ENCODE measurements at regions not wholly inside any gene's neighbourhood (a gene's known extent, or its start where the extent isn't known, plus 50 kb on each side); places are given as distances from the start of the nearest gene placed in this dataset.

DNA sequence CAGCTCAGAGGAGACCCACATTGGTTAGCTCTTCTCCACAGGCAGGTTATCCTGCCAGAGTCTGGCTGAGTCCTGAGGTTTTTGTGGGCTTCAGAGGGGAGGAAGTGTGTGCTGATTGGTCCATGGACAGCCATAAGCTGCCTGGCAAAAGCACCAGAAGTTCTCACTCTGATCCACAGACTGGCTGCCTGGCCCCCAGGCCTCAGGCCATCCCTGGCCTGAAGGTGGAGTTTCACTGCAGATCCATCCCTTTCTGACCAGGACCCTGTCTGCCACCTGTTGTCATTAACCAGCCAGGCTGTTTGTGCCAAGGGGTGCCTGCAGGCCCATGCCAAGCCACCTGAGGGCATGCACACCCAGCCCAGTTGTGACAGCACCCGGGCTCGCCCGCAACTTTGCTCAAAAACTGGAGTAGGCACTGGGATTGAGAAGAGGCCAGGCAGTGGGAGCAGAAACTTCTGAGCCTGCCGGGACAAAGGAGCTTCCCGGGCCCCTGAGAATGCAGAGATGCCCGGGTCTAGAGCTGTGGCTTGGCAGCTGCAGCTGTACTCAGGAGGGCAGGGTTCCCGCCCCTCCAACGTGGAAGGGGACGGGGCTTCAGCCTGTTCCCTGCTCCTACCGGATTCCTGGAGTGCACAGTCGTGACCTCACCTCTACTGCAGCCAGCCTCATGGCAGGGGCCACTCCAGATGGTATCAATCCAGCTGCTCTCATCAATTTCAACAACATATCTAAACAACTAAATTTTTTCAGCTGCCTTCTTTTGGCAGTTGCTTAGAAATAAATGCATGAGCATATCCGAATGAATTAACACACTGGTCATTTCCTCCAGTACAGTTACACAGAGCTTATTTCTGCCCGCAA lies 1277.3 kb downstream of the SLC16A7 start:
- DNase-seq (ENCODE audit: low spot score), result no peak
- no peaks in the 10 kb centered on the region for H3K4me1 ChIP-seq (ENCODE audit: control insufficient read depth in 4 of 4, insufficient read depth in 4 of 4, low read length in 3 of 4)

DNA sequence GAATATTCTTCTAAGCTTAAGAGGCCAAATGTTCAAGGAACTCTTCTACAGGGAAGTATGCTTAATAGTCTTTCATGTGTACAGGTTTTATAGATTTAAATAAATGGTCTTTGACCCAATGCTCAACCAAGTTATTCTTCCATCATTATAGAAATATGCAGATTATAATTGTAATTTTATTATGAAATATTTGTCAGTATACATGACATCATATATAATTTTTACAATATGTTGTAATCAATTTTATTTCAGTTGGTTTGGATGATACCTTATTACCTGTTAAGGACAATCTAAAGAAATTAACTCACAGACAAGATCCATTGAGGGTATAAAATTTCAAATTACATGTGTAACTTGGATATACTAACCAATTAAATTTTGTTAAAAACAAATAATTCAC lies 1278.3 kb downstream of the SLC16A7 start:
- no peak for DNase-seq (ENCODE audit: low spot score)
- Histone ChIP-seq H3K4me1 (ENCODE audit: control insufficient read depth in 4 of 4, insufficient read depth in 4 of 4, low read length in 3 of 4) (no peaks in the 10 kb centered on the region), H3K36me3 (ENCODE audit: control insufficient read depth in 4 of 4, insufficient read depth in 3 of 4, low read depth in 1 of 4, low read length in 3 of 4) (no peaks in the 10 kb centered on the region), H3K4me3 (ENCODE audit: low read depth in 1 of 3, low read length in 3 of 3) (no peak overlapping the region), H3K9ac (ENCODE audit: low read depth in 1 of 2, low read length in 2 of 2) (no peak overlapping the region), H3K9me3 (ENCODE audit: control insufficient read depth in 4 of 4, low read length in 3 of 4) (no peaks in the 10 kb centered on the region), H3K27ac (ENCODE audit: low read depth in 1 of 2, low read length in 2 of 2) (no peak overlapping the region), H3K27me3 (ENCODE audit: control insufficient read depth in 4 of 4, insufficient read depth in 4 of 4, low read length in 3 of 4) (no peaks in the 10 kb centered on the region)
- no peak for TF ChIP-seq HNF4G (IDR thresholded peaks at IDR 0.05)

More for the DNA sequence above, 1277.3 kb downstream of the SLC16A7 start:
- H3K9me3 ChIP-seq (ENCODE audit: control insufficient read depth in 4 of 4, low read length in 3 of 4), result no peaks in the 10 kb centered on the region
- no peaks in the 10 kb centered on the region for H3K27me3 ChIP-seq (ENCODE audit: control insufficient read depth in 4 of 4, insufficient read depth in 4 of 4, low read length in 3 of 4)
- TF ChIP-seq, protein P1, sequence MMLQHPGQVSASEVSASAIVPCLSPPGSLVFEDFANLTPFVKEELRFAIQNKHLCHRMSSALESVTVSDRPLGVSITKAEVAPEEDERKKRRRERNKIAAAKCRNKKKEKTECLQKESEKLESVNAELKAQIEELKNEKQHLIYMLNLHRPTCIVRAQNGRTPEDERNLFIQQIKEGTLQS (IDR thresholded peaks at IDR 0.05), result no peak
- no peak for TF ChIP-seq FOXA2 (IDR thresholded peaks at IDR 0.05)
- H3K9ac ChIP-seq (ENCODE audit: low read depth in 1 of 2, low read length in 2 of 2), result no peak overlapping the region
- no peak overlapping the region for H3K27ac ChIP-seq (ENCODE audit: low read depth in 1 of 2, low read length in 2 of 2)
- no peak overlapping the region for H3K4me3 ChIP-seq (ENCODE audit: low read depth in 1 of 3, low read length in 3 of 3)
- WGBS, result 87% methylated on average over 13 of the region's 13 CpGs
- no peaks in the 10 kb centered on the region for H3K36me3 ChIP-seq (ENCODE audit: control insufficient read depth in 4 of 4, insufficient read depth in 3 of 4, low read depth in 1 of 4, low read length in 3 of 4)

DNA sequence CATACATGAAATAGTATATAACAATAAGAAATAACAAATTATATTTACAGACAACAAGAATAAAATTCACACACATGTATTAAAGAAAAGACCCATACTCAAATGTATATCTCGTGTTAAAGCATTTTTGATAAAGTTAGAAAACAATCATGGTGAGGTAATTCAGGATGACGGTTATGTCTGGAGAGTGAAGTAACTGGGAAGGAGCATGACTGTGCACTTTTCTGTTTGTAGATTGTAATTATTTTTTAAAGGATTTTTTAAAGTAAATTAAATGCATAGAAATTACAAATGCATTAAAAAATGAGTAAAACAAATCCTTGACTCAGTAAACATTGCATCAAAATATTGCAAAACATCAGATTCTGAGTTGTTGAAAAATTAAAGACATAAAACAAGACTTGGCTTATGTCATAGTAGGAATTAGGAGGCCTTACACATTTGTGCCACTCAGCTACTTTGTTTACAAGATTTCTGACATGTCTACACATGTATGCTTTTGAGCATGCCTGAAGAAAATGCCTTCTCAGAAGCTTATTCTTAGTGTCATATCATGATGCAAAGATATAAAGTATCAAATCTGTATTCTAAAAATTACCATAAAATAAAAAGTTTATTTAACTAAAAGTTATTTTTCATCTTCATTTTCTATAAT lies 1325.1 kb downstream of the SLC16A7 start:
- Histone ChIP-seq H3K9ac (ENCODE audit: low read depth in 1 of 2, low read length in 2 of 2) (no peak overlapping the region), H3K27ac (ENCODE audit: low read depth in 1 of 2, low read length in 2 of 2) (no peak overlapping the region), H3K27me3 (ENCODE audit: control insufficient read depth in 4 of 4, insufficient read depth in 4 of 4, low read length in 3 of 4) (no peaks in the 10 kb centered on the region), H3K4me3 (ENCODE audit: low read depth in 1 of 3, low read length in 3 of 3) (no peak overlapping the region), H3K4me1 (ENCODE audit: control insufficient read depth in 4 of 4, insufficient read depth in 4 of 4, low read length in 3 of 4) (no peaks in the 10 kb centered on the region), H3K36me3 (ENCODE audit: control insufficient read depth in 4 of 4, insufficient read depth in 3 of 4, low read depth in 1 of 4, low read length in 3 of 4) (no peaks in the 10 kb centered on the region), H3K9me3 (ENCODE audit: control insufficient read depth in 4 of 4, low read length in 3 of 4) (no peaks in the 10 kb centered on the region)
- no peak for DNase-seq (ENCODE audit: low spot score)
- 78% methylated on average over 2 of the region's 2 CpGs for WGBS
- TF ChIP-seq YY1 (IDR thresholded peaks at IDR 0.05) (no peak), SP1 (IDR thresholded peaks at IDR 0.05) (no peak), HNF4A (conservative IDR thresholded peaks at IDR 0.05) (no peak), TAF1 (conservative IDR thresholded peaks at IDR 0.05) (no peak), HNF4G (IDR thresholded peaks at IDR 0.05) (no peak), GABPA (IDR thresholded peaks at IDR 0.05 in 1 of 2, conservative IDR thresholded peaks at IDR 0.05 in 1 of 2) (no peak), RXRA (IDR thresholded peaks at IDR 0.05) (no peak)
- TF ChIP-seq, protein P2, sequence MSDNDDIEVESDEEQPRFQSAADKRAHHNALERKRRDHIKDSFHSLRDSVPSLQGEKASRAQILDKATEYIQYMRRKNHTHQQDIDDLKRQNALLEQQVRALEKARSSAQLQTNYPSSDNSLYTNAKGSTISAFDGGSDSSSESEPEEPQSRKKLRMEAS (IDR thresholded peaks at IDR 0.05), result no peak

DNA sequence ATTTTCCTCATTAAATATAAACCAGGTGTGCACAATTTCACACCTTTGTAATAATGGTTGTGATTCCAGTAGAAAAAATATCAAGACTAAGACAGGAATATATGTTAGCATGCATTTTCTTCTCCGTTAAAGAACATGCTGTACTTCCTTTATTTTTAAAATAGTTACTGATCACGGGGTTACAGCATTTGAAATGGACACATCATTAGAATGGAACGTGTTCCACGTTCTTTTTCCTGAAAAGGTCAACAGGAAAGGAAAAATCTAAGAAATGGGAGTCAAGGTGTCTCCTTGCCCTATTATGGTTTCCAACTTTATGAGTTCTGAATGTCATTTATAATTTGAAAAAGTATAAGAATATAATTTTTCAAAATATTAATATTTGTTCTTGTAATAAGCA lies 1325.7 kb downstream of the SLC16A7 start:
- 65% methylated on average over 4 of the region's 4 CpGs for WGBS
- TF ChIP-seq RXRA (IDR thresholded peaks at IDR 0.05) (no peak), RAD21 (IDR thresholded peaks at IDR 0.05) (no peak), GABPA (IDR thresholded peaks at IDR 0.05 in 1 of 2, conservative IDR thresholded peaks at IDR 0.05 in 1 of 2) (no peak), TAF1 (conservative IDR thresholded peaks at IDR 0.05) (no peak), JUND (IDR thresholded peaks at IDR 0.05) (no peak), EGR1 (IDR thresholded peaks at IDR 0.05; ENCODE audit: low read depth in 2 of 2) (no peak), SP1 (IDR thresholded peaks at IDR 0.05) (no peak), NR2F2 (IDR thresholded peaks at IDR 0.05) (no peak), YY1 (IDR thresholded peaks at IDR 0.05) (no peak), FOXA1 (IDR thresholded peaks at IDR 0.05) (no peak)
- TF ChIP-seq, protein P1 (IDR thresholded peaks at IDR 0.05), result no peak

More for the DNA sequence above, 1325.7 kb downstream of the SLC16A7 start:
- Histone ChIP-seq H3K9me3 (ENCODE audit: control insufficient read depth in 4 of 4, low read length in 3 of 4) (no peaks in the 10 kb centered on the region), H3K4me3 (ENCODE audit: low read depth in 1 of 3, low read length in 3 of 3) (no peak overlapping the region), H3K36me3 (ENCODE audit: control insufficient read depth in 4 of 4, insufficient read depth in 3 of 4, low read depth in 1 of 4, low read length in 3 of 4) (no peaks in the 10 kb centered on the region), H3K4me1 (ENCODE audit: control insufficient read depth in 4 of 4, insufficient read depth in 4 of 4, low read length in 3 of 4) (no peaks in the 10 kb centered on the region), H3K27ac (ENCODE audit: low read depth in 1 of 2, low read length in 2 of 2) (no peak overlapping the region), H3K9ac (ENCODE audit: low read depth in 1 of 2, low read length in 2 of 2) (no peak overlapping the region), H3K27me3 (ENCODE audit: control insufficient read depth in 4 of 4, insufficient read depth in 4 of 4, low read length in 3 of 4) (no peaks in the 10 kb centered on the region)
- no peak for DNase-seq (ENCODE audit: low spot score)
